ENCODE measurements at regions not wholly inside any gene's neighbourhood (a gene's known extent, or its start where the extent isn't known, plus 50 kb on each side); places are given as distances from the start of the nearest gene placed in this dataset.
A peak's percentile ranks its signal among the peaks of the same experiment; 100 is the strongest.
"Not testable (repeated sequence)": the region's sequence is repeated elsewhere in the genome, so short reads cannot be mapped to it uniquely, and the experiment has no call there.

DNA sequence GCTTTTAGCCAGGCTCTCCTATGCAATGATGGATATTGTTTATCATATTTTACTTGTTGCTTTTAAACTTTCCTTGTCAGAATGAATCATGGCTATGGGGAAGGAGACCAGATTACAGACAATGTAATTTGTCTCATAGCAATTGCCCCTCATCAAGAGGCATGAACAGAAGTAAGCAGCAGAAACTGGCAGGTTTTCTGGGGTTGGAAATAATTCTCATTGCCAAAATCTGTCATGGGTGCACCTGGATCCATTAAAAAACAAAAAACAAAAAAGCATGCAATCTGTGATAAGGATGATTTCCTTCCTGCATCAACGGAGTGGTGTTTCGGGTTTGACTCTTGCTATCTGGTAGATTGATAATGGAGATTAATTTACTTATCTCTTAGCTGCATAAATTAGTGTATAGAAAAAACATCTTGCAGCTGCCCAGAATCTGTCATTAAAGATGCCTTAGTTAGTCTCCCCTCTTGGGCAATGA lies 419.6 kb downstream of the SOX11 start:
- DNase-seq (ENCODE audit: low spot score) = no peak

DNA sequence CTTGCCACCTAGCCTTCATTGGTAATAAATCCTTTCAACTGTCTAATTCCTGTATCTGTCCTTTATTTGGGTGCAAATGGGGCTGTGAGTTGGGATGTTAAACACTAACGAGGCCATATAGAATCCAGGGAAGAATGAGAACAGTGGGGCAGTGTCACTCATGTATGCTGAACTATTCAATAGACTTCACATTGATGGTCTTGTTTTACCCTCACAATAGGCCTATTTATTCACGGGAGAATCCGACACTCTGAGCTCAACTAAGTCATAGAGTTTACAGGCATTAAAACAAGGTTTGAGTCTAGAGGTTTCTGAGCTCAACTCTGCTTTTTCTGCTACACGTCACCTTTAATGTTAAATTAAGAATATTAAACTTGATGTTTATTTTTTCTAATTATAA lies 421.6 kb downstream of the SOX11 start:
- no peak for DNase-seq (ENCODE audit: low spot score)

DNA sequence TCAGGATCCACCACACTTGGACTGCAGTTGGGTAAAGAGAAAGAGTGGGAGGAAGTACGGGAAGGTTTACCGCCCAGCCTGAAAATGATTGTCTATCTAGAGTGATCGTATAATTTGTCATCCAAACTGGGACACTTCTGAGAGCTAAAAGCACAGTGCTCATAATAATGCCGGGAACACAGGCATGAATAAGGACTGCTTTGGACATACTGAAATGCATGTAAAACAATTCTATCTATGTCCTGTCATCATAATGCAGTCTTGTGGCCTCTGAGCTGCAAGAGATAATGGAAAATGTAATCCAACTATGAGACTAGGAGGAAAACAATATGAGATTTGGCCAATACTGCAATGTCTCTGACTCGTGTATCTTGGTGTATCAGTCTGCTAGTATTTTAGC lies 435.5 kb downstream of the SOX11 start:
- DNase-seq (ENCODE audit: low spot score) = no peak

DNA sequence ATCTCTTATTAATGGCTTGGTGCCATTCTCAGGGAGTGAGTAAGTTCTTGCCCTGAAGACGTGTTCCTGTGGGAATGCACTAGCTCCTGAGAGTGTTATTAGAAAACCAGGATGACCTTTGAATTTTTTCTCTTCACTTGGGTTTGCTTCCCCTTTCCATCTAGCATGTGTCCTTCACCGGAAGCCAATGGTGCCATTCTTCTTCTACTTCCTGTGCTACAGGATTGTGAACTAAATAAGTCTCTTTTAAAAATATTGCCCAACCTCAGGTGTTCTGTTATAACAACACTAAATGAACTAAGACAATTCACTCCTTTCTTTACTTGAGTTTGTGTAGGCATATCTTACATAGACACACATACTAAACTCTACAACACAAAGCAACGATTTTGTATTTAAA lies 447.0 kb downstream of the SOX11 start:
- no peak for DNase-seq (ENCODE audit: low spot score)

DNA sequence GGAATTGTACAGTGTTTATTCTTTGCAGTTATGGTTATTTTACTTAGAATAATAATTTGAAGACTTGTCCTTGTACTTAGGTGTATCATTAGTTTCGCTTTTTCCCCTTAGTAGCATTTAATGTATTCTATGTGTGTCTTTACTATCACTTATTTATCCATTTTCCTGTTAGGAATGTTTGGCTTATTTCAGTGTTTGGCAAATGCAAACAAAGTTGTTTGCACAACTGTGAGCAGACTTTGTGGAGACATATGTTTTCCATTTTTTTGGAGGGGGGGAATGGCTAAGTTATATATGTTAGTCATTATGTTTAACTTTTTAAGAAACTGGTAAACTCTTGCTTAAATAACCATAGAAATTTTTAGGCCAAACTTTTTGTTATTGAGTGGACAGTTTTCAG lies 447.7 kb downstream of the SOX11 start:
- DNase-seq (ENCODE audit: low spot score) = no peak

DNA sequence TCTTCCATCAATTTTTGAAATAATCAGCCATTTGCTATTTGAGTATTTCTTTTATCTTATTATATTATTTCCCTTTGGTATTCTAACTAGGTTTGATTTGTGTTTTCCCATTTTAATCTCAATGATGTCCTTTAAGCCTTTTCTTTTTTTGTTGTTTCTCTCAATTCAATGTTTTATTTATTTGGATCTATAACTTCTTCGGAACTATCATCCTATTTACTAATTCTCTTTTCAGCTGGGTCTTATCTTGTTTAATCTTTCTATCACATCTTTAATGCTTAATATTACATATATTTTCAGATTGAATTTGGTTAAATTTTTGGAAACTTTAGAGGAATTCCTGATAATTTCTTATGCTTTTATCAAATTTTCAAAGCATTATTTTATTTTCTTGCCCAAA lies 448.3 kb downstream of the SOX11 start:
- no peak for DNase-seq (ENCODE audit: low spot score)

DNA sequence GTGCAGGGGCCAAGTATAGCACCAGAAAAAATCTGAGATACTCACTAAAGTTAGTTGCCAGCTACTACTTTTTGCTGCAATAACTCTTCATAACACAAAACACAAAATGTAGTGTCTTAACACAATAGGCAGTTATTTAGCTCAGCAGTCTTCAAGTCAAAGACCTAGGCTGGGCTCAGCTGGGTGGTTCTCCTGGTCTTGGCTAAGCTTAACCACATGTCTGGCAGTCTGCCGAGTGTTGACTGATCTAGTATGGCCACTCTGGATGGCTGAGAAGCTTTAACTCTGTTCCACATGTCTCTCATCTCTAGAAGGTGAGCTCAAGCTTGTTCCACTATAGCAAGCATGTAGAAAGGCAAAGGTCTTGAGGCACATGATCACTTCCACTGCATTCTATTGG lies 451.6 kb downstream of the SOX11 start:
- no peak for DNase-seq (ENCODE audit: low spot score)

DNA sequence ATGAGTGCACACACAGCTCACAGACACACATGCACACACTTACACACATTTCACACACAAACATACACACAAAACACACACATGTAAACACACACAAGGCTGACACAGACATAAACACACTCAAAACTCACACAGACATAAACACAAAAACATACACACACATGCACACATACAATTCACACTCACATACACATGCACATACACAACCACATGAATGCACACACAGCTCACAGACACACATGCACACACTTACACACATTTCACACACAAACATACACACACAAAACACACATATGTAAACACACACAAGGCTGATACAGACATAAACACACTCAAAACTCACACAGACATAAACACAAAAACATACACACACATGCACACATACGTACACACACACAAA lies 455.0 kb downstream of the SOX11 start:
- not testable (repeated sequence) for DNase-seq (ENCODE audit: low spot score)

DNA sequence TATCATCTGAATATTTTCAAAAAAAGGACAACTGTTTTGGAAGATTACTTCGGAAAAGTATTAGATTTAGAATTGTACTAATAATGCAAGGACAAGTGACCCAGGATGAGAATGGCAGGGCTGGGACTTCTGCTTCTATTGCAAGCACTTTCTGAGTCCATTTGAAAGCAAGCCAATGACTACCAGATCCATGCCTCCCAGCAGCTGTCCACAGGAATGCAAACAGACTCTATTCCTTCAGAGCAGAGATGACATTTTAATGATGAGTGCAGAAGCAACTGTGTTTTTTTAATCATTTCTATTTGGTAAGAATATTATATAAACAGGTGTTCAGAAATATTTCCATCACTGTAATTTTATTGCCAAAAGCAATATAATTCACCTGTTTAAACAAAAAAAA lies 456.7 kb downstream of the SOX11 start:
- no peak for DNase-seq (ENCODE audit: low spot score)

DNA sequence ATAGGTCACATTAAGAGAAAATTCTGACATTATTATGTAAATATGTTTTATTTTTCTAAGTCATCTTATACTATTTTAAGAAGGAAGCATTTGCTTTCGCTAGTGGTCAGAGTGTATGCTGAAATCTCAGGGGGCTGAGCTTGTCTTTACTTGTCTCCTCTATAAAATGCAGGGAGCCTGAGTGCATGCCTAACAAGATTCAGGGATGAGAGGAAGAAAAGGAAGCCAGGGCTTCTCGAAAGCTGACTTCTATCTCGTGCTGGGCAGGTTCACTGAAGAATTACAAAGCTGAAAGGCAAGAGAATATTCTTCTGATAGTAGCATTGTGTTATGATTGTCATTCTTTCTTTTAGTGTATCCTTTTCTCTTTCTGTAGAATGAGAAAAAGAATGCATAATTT lies 467.4 kb downstream of the SOX11 start:
- DNase-seq (ENCODE audit: low spot score) = no peak

DNA sequence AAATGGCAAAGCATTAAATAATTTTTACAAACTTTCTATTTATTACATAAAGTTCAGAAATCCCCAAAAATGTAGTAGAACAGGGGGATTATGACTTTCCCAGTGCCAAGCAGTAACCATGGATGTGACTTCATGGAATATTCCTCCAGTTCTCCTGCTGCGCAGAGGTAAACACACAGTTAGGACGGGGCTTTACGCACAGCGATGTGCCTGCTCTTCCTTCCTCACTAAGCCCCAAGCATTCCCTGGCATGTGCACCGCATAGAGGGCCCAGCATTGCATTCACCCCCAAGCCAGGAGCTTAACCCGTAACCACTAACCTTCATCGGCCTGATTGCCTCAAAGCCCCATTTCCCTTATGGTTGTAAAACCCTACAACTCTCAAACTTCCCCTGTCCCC lies 471.7 kb downstream of the SOX11 start:
- DNase-seq (ENCODE audit: low spot score) = no peak

DNA sequence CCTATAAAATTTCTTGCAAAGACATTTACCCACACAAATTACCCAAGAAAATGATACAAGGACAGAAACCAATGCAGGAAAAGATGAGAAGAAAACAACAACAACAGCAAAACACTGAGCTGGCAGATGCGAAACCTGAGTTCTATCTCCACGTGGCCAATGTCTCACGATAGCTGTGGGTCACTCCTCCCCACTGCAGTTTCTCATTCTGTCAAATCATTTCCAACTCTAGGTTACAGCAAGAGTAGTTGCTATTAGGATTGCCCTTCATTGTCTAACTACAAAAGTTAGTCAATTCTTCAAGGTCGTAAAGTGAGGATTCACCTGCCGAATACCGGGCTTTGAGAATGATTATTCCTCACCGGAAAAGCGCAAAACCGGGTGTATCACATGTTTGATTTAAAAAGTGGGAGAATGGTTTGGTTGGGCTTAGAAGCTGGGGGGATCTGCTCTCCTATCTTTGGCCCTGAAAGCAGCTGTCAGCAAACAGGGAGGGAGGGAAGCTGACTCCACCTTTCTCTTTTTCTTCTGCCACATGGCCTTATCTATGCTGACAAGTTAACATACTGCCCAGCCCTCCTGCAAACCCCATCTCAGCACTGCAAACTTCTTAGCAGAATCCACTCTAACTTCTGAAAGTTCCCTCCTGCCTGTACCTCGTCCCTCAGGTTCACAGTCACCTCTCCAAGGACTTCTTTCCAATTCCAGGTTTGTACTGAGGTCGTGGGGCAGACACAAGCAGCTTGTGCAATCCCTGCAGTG lies 473.0 kb downstream of the SOX11 start:
- DNase-seq (ENCODE audit: low spot score) = no peak

DNA sequence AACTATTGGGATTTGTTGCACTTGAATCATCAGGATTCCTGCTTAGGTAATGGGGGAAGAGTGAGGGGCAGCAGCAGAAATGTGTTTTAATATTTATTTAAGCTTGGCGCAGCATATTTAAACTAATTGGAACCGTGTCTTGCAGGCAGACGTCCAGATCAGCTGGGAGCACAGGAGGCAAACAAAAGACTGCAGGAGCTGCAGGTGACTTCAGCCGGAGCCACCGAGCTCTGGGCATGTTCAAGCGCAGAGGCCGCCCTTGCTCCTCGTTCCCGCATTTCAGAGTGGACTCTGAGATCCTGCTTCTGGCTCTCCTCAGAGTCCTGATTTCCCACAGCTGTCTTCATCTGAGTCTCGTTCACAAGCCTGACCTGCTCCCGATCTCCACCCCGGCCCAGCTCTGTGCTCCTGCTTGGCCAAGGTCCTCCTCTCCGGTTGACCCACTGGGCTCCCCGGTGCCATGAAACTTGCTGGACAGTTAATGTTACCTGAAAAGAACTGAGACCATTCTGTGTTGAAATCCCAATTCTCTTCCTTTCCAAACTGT lies 475.5 kb downstream of the SOX11 start:
- no peak for DNase-seq (ENCODE audit: low spot score)

DNA sequence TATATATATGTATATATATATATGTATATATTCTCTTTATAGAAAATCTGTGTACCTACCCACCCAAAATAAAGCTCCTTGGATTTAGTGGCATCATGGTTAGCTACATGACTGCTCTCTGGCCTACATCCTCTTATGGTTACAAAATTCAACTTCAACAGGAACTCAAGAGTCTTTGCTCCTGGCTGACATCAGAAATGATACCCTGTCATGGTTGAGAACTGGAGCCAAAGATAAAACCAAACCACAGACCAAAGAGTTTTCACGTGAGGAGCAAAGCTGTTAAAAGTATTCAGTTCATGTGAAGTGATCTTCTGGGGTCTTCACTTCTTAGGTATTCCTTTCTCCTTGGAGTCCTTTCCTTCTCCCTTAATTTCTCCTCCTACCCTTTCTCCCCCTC lies 476.3 kb downstream of the SOX11 start:
- DNase-seq (ENCODE audit: low spot score) = no peak

DNA sequence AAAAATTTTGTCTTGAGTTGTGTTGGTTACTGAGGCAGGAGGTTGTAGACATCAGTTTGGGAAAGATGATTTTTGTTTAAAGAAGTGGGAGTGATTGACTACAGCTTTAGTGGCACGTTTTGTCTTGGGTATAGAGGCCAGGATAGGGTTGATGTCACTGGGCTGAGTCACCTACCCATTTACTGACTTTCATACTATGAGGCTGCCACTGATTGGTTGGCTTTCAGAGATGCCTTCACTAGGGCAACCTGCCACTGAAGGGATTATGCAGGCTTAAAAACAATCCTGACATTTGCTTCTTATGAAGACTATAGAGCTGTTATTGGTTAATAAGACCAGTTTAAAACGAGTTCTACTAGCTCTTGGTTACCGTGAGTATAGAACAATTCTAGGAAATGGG lies 479.1 kb downstream of the SOX11 start:
- DNase-seq (ENCODE audit: low spot score) = no peak

DNA sequence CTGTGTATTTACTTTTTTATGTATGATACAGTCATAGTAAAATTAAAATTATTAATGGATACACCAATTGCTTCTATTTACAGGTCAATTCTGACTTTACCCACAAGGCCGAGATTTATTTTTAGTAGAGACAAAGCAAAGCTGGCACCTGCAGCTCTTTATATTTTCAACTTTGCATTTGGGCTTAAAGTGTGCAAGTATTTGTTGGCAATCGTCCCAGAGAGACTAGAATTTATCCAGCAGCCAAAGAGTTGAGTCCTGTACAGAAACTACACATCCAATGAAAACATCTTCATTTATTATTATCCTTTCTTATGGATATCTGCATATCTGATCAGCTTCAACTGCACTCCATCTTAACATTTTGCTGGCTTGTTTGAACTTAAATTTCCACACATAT lies 485.6 kb downstream of the SOX11 start:
- no peak for DNase-seq (ENCODE audit: low spot score)

DNA sequence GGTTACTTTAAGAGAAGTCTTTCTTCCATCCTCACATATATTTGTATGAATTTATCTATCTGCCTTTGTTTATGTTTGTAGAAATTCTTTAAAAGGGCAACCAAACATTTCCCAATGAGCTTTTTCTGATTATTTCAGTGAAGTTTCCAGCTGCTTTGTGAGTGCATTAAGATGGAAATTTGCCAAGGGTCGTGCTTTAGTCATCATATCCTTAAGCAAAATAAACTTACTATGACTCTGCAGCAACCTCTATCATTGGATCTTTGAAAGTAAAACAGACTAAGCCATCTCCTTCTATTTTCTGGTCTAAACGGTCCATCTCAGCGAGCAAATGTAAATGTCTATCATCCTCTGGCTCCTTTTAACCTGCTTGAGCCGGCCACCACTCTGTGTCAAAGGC lies 489.3 kb downstream of the SOX11 start:
- no peak for DNase-seq (ENCODE audit: low spot score)

DNA sequence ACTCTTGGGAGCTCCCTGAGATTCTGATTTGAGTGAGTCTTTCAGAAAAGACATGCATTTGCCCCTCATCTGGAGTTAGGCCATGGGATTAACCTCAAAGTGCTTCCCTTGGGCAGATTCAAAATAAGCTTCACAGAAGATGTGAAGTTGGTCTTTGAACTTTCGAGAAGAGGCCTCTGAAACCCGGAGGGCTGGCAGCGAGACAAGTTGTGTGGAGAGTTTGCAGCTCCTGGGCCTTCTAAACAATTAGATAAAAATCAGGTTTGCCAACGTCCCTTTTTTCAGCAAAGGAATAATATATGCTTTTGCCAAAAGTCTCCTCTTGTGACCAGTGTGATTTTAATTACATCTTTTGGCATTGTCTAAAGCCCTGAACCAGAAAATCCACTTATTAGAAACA lies 489.7 kb downstream of the SOX11 start:
- DNase-seq (ENCODE audit: low spot score) = no peak

DNA sequence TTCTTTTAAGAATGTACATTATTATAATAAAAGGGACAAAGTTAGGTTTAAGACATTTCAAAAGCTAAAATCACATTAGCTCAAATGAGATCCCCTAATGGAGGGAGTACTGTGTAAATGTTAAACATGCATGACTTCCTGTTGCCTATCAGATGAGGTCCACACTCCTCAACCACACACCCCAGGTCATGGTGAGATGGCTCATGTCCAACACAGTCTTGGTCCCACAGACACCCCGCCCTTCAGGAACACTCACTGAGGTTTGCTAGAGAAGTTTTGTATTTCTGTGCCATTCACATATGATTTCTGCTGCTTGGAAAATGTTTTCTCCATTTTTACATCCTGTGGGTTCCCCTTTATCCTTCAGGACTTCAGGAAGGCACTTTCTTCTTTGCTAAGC lies 491.0 kb downstream of the SOX11 start:
- no peak for DNase-seq (ENCODE audit: low spot score)

DNA sequence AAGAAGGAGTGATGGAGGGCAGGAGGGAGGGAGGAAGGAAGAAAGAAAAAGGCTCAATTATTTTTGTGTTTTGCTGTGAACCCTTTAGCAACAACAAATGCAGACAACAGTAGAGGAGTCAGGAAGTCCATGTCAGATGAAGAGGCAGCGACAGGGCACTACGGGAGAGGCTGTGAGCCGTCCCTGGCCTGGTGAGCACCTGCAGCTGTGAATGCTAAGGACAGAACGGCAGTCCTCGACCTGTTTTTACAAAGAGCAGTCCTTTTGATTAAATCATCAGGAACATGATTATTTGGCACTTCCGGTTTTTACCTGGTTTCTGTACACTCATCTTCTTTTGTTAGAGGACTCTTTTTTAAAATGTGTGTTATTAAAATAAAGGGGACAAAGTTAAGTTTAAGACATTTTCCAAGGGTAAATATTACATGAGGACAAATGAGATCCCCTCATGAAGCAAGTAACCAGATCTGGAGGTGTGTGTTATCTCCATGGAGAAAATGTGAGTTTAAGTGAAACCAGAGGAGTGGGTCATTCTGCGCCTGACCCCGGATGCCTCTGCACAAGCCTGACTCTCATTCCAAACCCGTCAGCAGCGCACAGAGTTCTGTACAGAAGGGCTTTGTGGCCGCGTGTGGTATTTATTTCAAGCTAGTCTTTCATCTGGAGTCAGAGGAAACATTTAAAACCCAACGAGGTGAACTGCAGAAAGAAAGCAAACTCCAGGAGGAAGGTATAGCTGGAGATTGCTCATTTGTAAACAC lies 492.5 kb downstream of the SOX11 start:
- no peak for DNase-seq (ENCODE audit: low spot score)

DNA sequence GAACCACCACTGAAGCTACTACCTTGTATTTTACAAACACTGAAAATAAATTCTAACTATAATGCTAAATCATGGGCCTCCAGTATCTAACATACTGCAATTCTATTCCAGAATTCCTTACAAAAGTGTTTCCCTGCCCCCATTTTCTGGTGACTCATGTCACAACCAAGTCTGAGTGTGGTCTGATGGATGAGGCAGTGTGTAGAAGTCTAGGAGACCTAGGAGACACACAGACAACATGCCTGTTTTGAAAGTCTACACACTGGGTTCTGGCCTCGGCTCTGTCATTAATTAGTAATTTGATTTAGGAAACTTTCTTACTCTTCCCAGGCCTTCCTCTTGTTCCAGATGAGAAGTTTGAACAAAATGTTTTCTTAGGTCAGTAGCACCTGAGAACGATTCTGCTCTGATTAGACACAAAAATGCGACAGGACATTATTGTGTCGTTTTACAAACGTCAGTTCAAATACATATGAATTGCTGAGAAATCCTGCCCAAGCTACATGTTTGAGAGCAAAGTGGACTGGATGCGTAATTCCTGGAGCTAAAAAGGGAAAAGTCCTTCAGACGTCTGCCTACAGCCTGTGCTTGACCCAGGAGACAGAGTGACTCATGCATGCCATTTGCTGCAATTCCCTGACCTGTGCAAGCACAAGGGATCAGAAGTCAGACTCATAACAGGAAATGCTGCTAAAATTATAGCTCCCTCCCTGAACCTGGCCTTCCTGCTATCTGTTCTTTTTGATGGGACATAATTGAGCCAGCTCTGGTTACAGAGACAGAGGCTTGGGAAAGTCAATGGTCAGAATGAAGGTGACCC lies 494.4 kb downstream of the SOX11 start:
- DNase-seq (ENCODE audit: low spot score) = peak; percentile 73

DNA sequence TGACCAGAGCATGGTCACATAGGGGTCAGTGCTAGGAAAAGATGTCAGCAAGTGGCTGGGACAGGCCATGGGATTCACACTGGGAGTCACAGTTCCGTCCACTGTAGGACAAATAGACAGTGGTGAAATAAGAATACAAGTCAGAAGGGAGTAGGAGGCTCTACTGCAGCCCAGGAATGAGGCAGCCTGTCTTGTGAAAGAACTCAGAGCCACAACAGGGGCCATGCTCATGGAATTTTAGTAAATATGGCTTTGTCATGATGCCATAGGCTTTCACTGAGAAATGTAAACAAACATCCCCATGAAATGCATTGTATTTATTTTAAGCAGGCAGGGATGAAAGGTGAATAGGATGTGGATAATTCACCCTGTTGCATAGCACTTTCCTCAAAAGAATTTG lies 504.3 kb downstream of the SOX11 start:
- no peak for DNase-seq (ENCODE audit: low spot score)

All from mucosa of gallbladder (tissue), 1 donor.